Stimulated activated naive CD8-positive, alpha-beta T cell treated with anti-CD3 and anti-CD28 coated beads, Interleukin-15, Interleukin-2, amounts not matched to agents 100 U/mL and 50 U/mL, for 24 hours (primary cell): ENCODE measurements at regions not wholly inside any gene's neighbourhood (a gene's known extent, or its start where the extent isn't known, plus 50 kb on each side); places are given as distances from the start of the nearest gene placed in this dataset.

Experiments used
- ATAC-seq: fragments of 150-1000 bp; cut with Tn5 transposase; one replicate; pipeline ENCODE4 v1.10.0; 2021
- DNase-seq: peaks from one replicate; pipeline ENCODE4 v3.0.0; 2021

DNA sequence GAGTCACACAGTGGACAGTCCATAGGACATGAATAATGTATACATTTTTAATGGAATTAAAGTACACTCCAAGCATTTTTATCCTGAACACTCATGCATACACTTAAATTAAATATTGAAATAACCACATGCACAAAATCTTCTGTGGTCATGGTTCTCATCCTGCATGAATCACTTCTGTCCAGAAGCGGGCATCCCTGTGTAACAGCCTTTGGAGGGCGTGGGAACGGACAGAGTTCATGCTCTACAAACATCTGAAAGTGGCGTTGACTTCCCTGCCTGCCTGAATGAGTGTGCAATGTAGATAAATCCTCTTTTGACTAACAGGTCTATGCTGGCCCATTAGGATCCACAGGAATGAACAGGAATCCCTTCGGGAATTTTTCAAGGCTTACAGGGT, 780.2 kb downstream of the BRD1 start:
- ATAC-seq: no peak
- DNase-seq: no peak

- peak; percentile 81 for ATAC-seq
- DNase-seq: peak; percentile 48
Measured at GRCh38 chr22:49046546-49047361, 780.9 kb downstream of the BRD1 start.

DNA sequence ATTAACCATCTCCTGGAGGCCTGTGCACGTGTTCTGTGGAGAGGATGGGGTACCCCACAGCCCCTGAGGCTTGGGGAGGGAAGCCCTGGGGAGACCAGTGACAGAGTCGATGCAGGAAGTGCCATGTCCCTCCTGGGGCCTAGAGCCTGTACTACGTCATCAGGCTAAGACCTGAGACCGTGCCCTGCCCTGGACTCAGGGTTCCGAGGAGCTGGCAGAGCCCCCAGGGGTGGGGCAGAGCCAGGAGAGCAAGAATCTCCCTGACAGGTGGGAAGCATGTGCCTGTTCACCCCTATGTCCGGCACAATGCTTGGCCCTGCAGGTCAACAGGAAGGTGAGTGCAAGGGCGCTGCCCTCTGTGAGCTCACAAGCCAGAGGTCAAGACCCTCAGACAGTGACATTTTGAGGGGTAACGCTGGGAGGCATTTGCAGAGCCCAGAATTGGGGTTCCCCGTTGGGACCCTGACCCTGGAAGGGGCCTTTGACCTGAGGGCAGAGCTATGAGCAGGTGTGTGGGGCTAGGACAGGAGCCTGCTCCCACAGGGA, 781.6 kb downstream of the BRD1 start:
- DNase-seq (no peak), ATAC-seq (no peak)

DNA sequence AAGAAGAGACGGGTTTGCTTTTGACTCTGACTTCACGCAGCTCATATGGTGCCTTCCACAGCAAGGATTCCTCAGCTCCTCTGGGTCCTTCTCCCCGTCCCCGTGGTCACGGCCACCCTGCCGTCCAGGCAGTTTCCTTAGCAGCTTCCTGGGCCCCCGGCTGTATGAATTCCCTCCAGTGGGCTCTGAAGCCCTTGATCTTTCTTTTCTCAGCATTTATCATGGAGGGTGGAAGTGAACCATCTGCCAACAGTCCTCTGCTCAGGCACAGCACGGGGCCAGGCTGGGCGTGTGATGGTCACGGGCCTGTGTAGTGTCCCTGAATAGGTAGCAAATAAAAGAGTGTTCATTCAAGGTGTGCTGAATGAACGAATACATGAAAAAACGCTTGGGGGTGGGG, 782.4 kb downstream of the BRD1 start:
- ATAC-seq (no peak), DNase-seq (no peak)

DNA sequence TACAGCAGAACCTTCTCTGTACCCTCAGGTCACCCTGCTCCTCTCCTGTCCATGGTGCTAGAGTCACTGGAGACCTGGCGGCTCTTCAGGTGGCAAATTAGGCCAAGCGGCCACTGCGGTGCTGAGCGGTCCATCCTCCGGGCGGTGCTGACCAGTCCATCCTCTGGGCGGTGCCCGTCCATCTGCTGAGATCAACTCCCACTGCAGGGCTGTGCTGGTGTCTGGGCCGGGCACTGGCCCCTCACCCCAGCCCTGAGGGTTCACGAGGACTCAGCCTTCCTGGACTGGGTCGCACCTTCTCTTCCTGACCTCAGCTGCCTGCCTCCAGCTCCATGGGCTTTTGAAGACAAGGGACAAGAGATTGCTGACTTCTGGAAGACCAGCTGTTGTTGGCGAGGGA, 782.9 kb downstream of the BRD1 start:
- ATAC-seq: no peak
- no peak for DNase-seq

GRCh38 chr22:49044091-49044490, 783.6 kb downstream of the BRD1 start:
- no peak for ATAC-seq
- DNase-seq: no peak

GRCh38 chr22:49042877-49043859, 784.5 kb downstream of the BRD1 start:
- ATAC-seq: no peak
- DNase-seq: no peak

DNA sequence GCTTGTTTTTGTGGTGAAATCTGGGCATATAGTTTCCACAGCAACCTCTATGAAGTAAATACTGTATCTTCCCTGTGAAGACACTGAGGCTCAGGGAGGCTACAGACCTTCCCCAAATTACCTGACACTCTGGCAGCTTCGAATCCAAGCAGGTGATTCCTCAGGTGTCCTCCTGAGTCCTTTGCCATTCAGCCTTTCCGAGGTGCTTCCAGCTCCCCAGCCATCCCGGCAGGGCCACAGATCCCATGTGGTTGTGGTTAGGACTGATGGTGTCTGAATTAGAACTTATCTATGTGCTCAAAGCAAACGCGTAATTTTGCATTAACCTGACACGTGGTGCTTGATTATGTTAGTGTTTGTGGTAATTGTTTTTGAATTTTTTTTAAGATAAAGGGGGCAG, 785.6 kb downstream of the BRD1 start:
- ATAC-seq (no peak), DNase-seq (no peak)

- ATAC-seq: no peak
- DNase-seq: no peak
Measured at GRCh38 chr22:49040754-49041467, 786.8 kb downstream of the BRD1 start.

- no peak for DNase-seq
- ATAC-seq: no peak
Measured at GRCh38 chr22:49040111-49040510, 787.6 kb downstream of the BRD1 start.

GRCh38 chr22:49039625-49040024, 788.0 kb downstream of the BRD1 start:
- ATAC-seq (no peak), DNase-seq (no peak)

- ATAC-seq (no peak), DNase-seq (no peak)
Measured at GRCh38 chr22:49037701-49038245, 789.9 kb downstream of the BRD1 start.

DNA sequence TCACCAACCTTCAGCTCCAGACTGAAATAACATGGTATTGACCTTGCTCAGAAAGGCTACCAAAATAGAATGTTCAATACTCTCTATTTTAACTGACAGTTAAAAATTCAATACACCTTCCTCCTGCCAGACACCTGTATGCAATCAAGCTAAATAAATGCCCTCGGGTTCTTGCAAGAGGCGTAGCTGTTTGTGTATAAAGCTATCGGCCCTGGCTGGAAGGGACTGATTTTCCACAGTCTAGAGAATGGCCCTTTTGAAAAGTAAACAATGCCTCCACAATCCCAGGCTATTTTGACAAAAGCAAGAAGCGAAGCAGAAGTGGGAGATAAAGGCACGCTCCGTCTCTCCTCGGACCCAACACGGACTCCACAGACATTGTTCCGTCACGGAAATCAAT, 791.2 kb downstream of the BRD1 start:
- DNase-seq: no peak
- no peak for ATAC-seq

- ATAC-seq (no peak), DNase-seq (no peak)
Measured at GRCh38 chr22:49035818-49036457, 791.7 kb downstream of the BRD1 start.

GRCh38 chr22:49034836-49035817, 792.5 kb downstream of the BRD1 start:
- ATAC-seq: no peak
- no peak for DNase-seq

GRCh38 chr22:49033616-49034015, 794.1 kb downstream of the BRD1 start:
- DNase-seq (no peak), ATAC-seq (no peak)

- DNase-seq (no peak), ATAC-seq (no peak)
Measured at GRCh38 chr22:49032821-49033220, 794.9 kb downstream of the BRD1 start.

DNA sequence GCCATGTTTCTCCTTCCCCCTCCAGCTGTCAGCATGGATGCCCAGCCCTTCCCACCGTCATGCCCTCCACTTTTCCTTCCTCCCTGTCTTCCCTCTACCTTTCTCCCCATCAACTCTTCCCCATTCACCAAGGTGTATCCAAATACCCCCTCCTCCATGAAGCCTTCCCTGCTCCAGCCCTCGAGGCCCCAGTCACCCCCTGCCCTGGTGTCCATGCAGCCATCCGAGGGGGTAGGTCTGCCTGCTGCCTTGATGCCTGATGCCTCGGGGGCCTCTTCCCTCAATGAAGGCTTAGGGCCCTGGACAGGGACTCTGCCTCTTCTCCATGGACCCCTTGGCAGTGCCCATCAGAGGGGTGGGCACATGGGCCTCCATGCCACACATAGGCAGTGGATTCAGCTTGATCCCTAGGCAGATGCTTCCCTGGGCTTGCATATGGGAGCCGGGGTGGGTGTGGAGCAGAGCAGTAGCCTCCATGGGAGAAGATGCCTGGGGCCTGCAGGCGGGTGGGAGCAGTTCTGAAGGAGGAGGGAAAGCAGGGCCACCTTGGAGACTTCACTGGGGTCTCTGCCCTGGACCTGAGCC, 795.8 kb downstream of the BRD1 start:
- DNase-seq (no peak), ATAC-seq (no peak)

- no peak for ATAC-seq
- no peak for DNase-seq
Measured at GRCh38 chr22:49028111-49028510, 799.6 kb downstream of the BRD1 start.

- ATAC-seq: no peak
- DNase-seq: no peak
Measured at GRCh38 chr22:49027368-49027670, 800.4 kb downstream of the BRD1 start.
